ENCODE measurements at regions not wholly inside any gene's neighbourhood (a gene's known extent, or its start where the extent isn't known, plus 50 kb on each side); places are given as distances from the start of the nearest gene placed in this dataset.

DNA sequence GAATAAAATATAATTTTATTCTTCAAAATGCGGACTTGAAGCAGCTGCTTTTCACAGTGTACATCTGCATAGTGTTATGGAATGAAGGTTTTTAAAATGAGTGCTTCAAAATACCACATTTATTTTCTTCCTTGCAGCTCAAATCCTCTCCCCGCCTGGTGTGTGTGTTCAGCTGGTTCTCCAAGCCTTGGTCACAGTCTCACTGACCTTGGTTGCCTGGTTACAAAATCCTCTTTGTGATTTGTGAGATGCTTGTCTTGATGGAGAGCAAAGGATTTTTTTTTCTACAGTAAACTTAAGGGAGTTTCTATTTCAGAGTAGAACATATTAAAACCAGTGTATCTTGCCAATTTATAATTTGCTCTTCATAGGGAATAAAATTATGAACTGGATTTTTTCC, 139.2 kb downstream of the PCDH18 start:
- Histone ChIP-seq H3F3A (ENCODE audit: insufficient read depth, low read depth) (no peaks in the 10 kb centered on the region), H3K9me2 (ENCODE audit: insufficient read depth) (no peaks in the 10 kb centered on the region), H2AFZ (no peak overlapping the region), H3K4me1 (replicated peaks; ENCODE audit: insufficient read depth) (no peaks in the 10 kb centered on the region), H3K36me3 (ENCODE audit: low read depth) (no peaks in the 10 kb centered on the region), H4K20me1 (ENCODE audit: insufficient read depth) (no peaks in the 10 kb centered on the region), H3K27me3 (ENCODE audit: insufficient read depth, low read depth) (no peaks in the 10 kb centered on the region), H3K4me2 (no peak overlapping the region), H3K9me3 (ENCODE audit: insufficient read depth, low read depth) (no peaks in the 10 kb centered on the region), H3K79me2 (ENCODE audit: low read depth) (no peaks in the 10 kb centered on the region), H3K4me3 (no peak overlapping the region), H3K27ac (no peak overlapping the region)
- ChIA-PET POLR2A (ENCODE audit: unreplicated experiment) (interaction anchor here (0.6 kb wide), 1 partner anchor 782 kb away, joined by 3 read pairs; no protein-coding TSS in a partner anchor), CTCF (no interaction called here)
- TF ChIP-seq, protein P1, sequence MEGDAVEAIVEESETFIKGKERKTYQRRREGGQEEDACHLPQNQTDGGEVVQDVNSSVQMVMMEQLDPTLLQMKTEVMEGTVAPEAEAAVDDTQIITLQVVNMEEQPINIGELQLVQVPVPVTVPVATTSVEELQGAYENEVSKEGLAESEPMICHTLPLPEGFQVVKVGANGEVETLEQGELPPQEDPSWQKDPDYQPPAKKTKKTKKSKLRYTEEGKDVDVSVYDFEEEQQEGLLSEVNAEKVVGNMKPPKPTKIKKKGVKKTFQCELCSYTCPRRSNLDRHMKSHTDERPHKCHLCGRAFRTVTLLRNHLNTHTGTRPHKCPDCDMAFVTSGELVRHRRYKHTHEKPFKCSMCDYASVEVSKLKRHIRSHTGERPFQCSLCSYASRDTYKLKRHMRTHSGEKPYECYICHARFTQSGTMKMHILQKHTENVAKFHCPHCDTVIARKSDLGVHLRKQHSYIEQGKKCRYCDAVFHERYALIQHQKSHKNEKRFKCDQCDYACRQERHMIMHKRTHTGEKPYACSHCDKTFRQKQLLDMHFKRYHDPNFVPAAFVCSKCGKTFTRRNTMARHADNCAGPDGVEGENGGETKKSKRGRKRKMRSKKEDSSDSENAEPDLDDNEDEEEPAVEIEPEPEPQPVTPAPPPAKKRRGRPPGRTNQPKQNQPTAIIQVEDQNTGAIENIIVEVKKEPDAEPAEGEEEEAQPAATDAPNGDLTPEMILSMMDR (conservative IDR thresholded peaks at IDR 0.05): no peak
- no peak for TF ChIP-seq EZH2 (IDR thresholded peaks at IDR 0.05; ENCODE audit: low read depth)
- intact Hi-C loops (cut with micrococcal nuclease; ENCODE audit: unreplicated experiment): no loop called here
- BruUV-seq (replicated peaks): no TSS peak
- DNase-seq: no peak

DNA sequence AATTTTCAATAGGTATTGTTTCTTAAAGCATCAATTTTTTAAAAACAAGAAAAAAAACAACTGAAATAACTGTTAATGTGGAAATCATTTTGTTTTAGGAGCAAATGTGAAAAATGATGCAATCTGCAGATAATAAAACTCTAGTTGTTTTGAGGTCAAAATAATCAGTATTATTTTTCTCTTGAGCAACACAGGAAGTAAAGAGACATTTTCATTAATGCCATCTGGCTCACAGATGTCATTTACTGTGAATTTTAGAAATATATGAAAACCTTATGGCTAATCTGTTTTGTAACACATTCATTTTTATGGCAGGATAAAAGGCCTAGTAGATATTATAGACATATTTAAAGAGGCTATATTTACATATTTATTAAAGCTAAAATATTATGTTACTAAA, 141.6 kb downstream of the PCDH18 start:
- CTCF ChIA-PET: no interaction called here
- TF ChIP-seq EZH2 (IDR thresholded peaks at IDR 0.05; ENCODE audit: low read depth): no peak
- TF ChIP-seq, protein P1 (conservative IDR thresholded peaks at IDR 0.05): no peak
- no peak for DNase-seq

DNA sequence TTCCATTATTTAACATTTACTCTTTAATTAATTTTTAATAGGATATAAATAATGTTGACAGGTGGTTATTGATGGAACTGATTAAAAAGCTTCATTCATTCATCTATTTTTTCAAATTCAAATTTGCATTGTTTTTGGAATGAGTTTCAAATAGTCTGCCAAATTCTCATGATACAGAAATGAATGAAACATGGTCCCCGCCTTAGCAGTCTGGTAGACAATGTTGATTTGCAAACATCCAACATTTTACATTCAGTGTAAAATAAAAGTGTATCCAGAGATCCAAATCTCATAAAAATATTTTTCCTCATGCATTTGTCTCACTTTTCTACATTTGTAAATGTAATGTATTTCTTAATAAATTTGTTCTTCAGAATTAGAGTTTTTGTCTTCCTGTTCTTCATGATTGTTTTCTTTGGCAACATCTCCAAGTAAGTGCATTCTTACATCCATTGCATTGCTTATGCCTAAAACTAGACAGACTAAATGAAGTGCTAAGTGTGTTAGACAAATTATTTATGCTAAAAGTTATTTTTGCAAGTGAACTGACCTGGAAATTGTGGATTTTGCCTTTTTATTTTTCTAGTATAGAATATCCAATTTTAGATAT, 142.3 kb downstream of the PCDH18 start:
- Histone ChIP-seq H2AFZ (no peak overlapping the region), H3K79me2 (ENCODE audit: low read depth) (no peaks in the 10 kb centered on the region), H3K4me3 (no peak overlapping the region), H3K4me1 (replicated peaks; ENCODE audit: insufficient read depth) (no peaks in the 10 kb centered on the region), H3K9me3 (ENCODE audit: insufficient read depth, low read depth) (no peaks in the 10 kb centered on the region), H3K27ac (no peak overlapping the region), H3K4me2 (no peak overlapping the region), H3K27me3 (ENCODE audit: insufficient read depth, low read depth) (no peaks in the 10 kb centered on the region), H3K9me2 (ENCODE audit: insufficient read depth) (no peaks in the 10 kb centered on the region), H3F3A (ENCODE audit: insufficient read depth, low read depth) (no peaks in the 10 kb centered on the region), H4K20me1 (ENCODE audit: insufficient read depth) (no peaks in the 10 kb centered on the region), H3K36me3 (ENCODE audit: low read depth) (no peaks in the 10 kb centered on the region)
- no peak for DNase-seq
- intact Hi-C loops (cut with micrococcal nuclease; ENCODE audit: unreplicated experiment): no loop called here
- ChIA-PET POLR2A (ENCODE audit: unreplicated experiment) (no interaction called here), CTCF (no interaction called here)
- TF ChIP-seq EZH2 (IDR thresholded peaks at IDR 0.05; ENCODE audit: low read depth): no peak
- TF ChIP-seq, protein P1 (conservative IDR thresholded peaks at IDR 0.05): no peak
- no TSS peak for BruUV-seq (replicated peaks)

More for the DNA sequence above, 141.6 kb downstream of the PCDH18 start:
- BruUV-seq (replicated peaks): no TSS peak
- Histone ChIP-seq H3K9me2 (ENCODE audit: insufficient read depth) (no peaks in the 10 kb centered on the region), H3K4me3 (no peak overlapping the region), H3K27me3 (ENCODE audit: insufficient read depth, low read depth) (no peaks in the 10 kb centered on the region), H3F3A (ENCODE audit: insufficient read depth, low read depth) (no peaks in the 10 kb centered on the region), H3K9me3 (ENCODE audit: insufficient read depth, low read depth) (no peaks in the 10 kb centered on the region), H3K36me3 (ENCODE audit: low read depth) (no peaks in the 10 kb centered on the region), H3K27ac (no peak overlapping the region), H4K20me1 (ENCODE audit: insufficient read depth) (no peaks in the 10 kb centered on the region), H3K4me1 (replicated peaks; ENCODE audit: insufficient read depth) (no peaks in the 10 kb centered on the region), H3K79me2 (ENCODE audit: low read depth) (no peaks in the 10 kb centered on the region), H2AFZ (no peak overlapping the region), H3K4me2 (no peak overlapping the region)
- POLR2A ChIA-PET (ENCODE audit: unreplicated experiment): no interaction called here
- intact Hi-C loops (cut with micrococcal nuclease; ENCODE audit: unreplicated experiment): no loop called here

All from PC-9 (cell line).